Stimulated activated naive CD4-positive, alpha-beta T cell (primary cell): ENCODE measurements at regions not wholly inside any gene's neighbourhood (a gene's known extent, or its start where the extent isn't known, plus 50 kb on each side); places are given as distances from the start of the nearest gene placed in this dataset.
A peak's percentile ranks its signal among the peaks of the same experiment; 100 is the strongest.

Source experiments
- DNase-seq, 6 experiments: peaks; one replicate each; lab custom pipeline; 2025; lab: John Stamatoyannopoulos, UW

GRCh38 chr6:180091-180694, 112.1 kb upstream of the DUSP22 start:
- peak in 1 of 6 experiments; percentile 7 for DNase-seq

- DNase-seq, result no peak
Measured at GRCh38 chr6:181049-181654, 111.1 kb upstream of the DUSP22 start.

GRCh38 chr6:183668-184067, 108.6 kb upstream of the DUSP22 start:
- DNase-seq, result no peak

- no peak for DNase-seq
Measured at GRCh38 chr6:184161-184700, 108.1 kb upstream of the DUSP22 start.

- no peak for DNase-seq
Measured at GRCh38 chr6:186340-186965, 105.8 kb upstream of the DUSP22 start.

GRCh38 chr6:187210-187861, 105.0 kb upstream of the DUSP22 start:
- DNase-seq, result no peak

- DNase-seq, result peak; percentile 37 to 70 (median 47)
Measured at GRCh38 chr6:188821-189655, 103.2 kb upstream of the DUSP22 start.

- no peak for DNase-seq
Measured at GRCh38 chr6:189676-190075, 102.6 kb upstream of the DUSP22 start.

- no peak for DNase-seq
Measured at GRCh38 chr6:190596-191395, 101.5 kb upstream of the DUSP22 start.

GRCh38 chr6:191487-192312, 100.6 kb upstream of the DUSP22 start:
- no peak for DNase-seq

- no peak for DNase-seq
Measured at GRCh38 chr6:192313-192664, 100.0 kb upstream of the DUSP22 start.

- no peak for DNase-seq
Measured at GRCh38 chr6:193180-193579, 99.1 kb upstream of the DUSP22 start.

- DNase-seq, result peak in 3 of 6 experiments; percentile 10 to 27 (median 19)
Measured at GRCh38 chr6:193773-194310, 98.4 kb upstream of the DUSP22 start.

GRCh38 chr6:195861-196360, 96.4 kb upstream of the DUSP22 start:
- DNase-seq, result peak in 5 of 6 experiments; percentile 14 to 64 (median 57)

- DNase-seq, result no peak
Measured at GRCh38 chr6:196543-196942, 95.7 kb upstream of the DUSP22 start.

- DNase-seq, result no peak
Measured at GRCh38 chr6:203661-204060, 88.6 kb upstream of the DUSP22 start.

GRCh38 chr6:206264-206663, 86.0 kb upstream of the DUSP22 start:
- no peak for DNase-seq

GRCh38 chr6:208364-208763, 83.9 kb upstream of the DUSP22 start:
- no peak for DNase-seq

GRCh38 chr6:208938-209337, 83.3 kb upstream of the DUSP22 start:
- no peak for DNase-seq
